Astrocyte (in vitro differentiated cells and primary cell): ENCODE measurements at regions not wholly inside any gene's neighbourhood (a gene's known extent, or its start where the extent isn't known, plus 50 kb on each side); places are given as distances from the start of the nearest gene placed in this dataset.

ENCODE experiments used
- EZH2 ChIP-seq: IDR thresholded peaks from 2 replicates; pipeline ENCODE4 v1.6.1; 2012; ENCODE audit warnings: mild to moderate bottlenecking, low read length, inconsistent platforms; ENCODE audit not compliant: insufficient read depth
- TF ChIP-seq, protein P1 (sequence below): IDR thresholded peaks from 2 replicates; pipeline ENCODE4 v1.5.1; 2011; ENCODE audit warnings: low read depth, mild to moderate bottlenecking, inconsistent platforms, low read length, moderate library complexity; ENCODE audit not compliant: insufficient read depth

- TF ChIP-seq, protein P1, sequence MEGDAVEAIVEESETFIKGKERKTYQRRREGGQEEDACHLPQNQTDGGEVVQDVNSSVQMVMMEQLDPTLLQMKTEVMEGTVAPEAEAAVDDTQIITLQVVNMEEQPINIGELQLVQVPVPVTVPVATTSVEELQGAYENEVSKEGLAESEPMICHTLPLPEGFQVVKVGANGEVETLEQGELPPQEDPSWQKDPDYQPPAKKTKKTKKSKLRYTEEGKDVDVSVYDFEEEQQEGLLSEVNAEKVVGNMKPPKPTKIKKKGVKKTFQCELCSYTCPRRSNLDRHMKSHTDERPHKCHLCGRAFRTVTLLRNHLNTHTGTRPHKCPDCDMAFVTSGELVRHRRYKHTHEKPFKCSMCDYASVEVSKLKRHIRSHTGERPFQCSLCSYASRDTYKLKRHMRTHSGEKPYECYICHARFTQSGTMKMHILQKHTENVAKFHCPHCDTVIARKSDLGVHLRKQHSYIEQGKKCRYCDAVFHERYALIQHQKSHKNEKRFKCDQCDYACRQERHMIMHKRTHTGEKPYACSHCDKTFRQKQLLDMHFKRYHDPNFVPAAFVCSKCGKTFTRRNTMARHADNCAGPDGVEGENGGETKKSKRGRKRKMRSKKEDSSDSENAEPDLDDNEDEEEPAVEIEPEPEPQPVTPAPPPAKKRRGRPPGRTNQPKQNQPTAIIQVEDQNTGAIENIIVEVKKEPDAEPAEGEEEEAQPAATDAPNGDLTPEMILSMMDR = no peak
- no peak for TF ChIP-seq EZH2
Measured at GRCh38 chr2:18118703-18119102, 240.2 kb downstream of the KCNS3 start.
